HG03460 (cell line): ENCODE measurements at regions not wholly inside any gene's neighbourhood (a gene's known extent, or its start where the extent isn't known, plus 50 kb on each side); places are given as distances from the start of the nearest gene placed in this dataset.

Experiments
- ATAC-seq: cut with Tn5 transposase; IDR thresholded peaks from one replicate; pipeline ENCODE4 v1.9.1; 2021; ENCODE audit not compliant: unreplicated experiment

DNA sequence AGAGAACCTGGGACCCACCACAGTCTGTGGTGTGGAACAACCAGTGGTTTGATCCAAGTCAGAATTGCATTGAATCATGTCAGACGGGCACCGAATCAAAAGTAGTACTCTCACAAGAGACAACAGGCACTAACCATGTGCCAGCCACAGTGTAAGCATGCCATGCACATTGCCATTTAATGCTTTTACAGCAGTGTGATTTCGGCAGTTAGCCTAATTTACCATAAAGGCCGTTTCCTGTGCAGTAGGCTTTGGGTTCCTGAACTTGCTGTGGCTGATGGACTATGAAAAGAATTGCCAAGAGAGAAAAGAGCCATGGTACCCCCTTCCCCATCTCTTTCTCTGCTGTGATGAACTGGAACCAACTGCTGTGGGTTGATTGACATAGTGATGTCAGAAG, 540.6 kb downstream of the EBF1 start:
- no peak for ATAC-seq

DNA sequence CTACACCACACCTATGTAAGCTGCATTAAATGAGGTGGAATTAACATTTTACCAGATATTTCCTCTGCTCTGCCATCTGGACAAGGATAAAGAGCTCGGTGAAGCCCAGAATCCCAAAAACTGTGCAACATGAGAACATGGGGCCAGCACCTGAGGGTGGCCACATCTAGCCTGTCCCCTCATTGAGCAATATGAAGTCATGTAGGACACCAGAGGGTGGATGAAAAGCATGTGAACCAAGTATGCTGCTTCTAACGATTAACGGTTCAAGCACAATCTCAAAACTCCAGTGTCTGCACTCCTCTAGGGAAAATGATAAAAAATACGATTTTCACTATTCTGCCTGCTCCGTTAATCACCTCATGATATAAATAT, 545.8 kb downstream of the EBF1 start:
- no peak for ATAC-seq

DNA sequence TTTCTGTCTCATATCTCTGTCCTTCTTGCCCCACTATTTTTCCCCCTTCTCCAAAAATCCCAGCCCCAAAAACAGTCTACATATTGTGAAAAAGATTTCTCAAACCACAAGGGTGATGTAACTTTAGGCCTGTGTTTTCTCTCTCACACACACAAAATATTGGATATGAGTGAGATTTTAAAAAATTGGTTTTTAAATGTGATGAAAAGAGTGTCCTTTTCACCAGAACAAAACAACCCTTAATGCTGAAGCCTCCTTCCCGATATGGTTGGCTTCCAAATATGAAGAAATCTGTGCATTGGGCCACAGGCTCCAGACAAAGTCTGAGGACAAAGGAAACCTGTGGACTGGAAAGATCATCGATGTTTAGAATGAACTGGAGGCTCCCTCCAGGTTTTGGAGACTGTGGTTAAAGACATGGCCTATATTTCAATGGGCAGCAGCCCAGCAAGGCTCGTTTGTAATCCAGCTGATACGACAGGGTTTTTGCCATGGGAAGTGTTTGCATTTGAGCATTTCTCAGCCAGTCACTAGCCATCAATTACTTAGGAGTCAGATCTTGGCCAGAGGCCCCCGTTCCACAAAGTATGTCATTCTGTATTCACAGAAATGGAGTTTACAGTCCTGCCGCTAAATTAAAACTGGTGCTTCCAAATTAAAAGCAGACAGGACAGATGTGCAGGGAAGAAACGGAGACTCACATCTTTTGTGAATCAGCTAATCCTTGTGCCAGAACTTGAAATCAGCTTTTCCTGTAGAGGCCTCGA, 546.3 kb downstream of the EBF1 start:
- ATAC-seq: no peak

DNA sequence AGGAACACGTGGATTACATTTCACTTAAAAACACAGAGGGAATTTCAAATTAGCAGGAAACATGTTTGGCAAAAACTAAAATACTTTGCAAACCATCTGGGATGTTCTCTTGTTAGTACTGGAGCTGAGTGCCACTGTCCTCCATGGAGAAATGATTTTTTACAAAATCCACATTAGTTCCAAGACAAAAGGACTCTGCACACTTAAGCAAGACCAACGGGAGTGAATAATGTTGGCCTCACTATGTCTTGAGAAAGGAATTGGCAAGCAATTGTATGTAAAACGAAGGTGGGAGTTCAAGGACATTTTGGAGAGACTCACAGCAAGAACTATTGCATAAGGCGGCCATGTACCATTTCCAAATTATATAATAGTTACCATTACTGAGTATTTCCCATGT, 547.5 kb downstream of the EBF1 start:
- ATAC-seq: no peak

DNA sequence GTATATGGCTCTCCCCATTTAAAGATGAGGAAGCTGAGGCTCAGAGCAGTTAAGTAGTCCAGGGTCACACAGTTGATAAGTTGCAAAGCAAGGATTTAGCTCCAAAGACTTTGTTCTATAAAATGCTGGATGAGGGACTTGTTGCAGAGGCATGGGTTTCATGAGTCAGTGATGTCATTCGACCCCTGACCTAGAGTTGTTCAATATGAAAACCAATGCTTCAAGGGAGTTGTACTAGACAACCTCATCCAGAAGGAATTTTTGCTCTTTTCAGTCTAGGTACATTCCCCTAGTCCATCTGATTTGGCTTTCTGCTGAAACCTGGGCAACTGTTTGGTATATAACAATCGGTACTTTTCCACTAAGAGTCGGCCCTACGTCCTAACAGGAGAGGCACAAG, 550.4 kb downstream of the EBF1 start:
- ATAC-seq: no peak

DNA sequence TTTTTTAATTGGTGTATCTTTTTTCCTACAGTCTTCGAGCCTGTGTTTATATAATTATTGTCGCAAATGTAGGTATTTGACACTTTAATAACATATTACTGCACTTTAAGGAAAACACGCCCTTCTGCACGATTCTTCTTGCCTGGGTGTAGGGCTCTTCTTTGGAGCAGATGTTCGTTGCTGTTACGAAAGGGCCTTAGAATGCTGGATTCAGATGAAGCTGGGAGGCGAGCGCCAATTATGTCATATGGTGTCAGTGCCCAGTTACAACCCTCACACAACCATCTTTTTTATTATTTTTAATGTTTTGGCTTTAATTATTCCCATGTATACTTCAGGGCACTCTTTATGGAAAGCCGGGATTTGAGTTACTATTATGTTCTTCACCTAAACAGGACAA, 553.0 kb downstream of the EBF1 start:
- ATAC-seq: no peak

DNA sequence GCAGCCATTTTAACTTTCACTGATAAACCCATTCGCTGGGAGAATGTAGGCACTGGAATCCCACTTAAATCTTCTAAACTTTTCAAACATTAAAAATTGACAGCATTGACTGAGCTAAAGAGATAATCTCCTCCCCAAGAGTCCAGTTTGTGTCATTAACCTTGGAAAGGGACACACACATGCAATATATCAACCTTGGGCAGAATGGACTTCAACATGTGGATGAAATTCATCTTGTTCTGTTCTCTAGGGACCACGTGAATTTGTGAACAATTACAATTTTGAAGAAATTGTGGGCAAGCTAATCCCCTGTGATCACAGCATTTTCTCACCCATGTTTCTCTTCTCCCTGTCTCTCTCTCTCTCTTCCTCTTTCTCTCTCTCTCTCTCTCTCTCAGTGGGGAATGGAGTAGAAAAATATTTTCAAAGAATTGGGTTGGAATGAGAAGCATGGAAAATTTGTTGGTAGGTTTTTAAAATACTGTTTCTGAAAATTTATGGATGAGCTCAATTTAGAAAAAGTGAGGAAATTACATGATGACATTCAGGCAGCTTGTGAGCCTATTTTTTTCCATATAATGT, 553.7 kb downstream of the EBF1 start:
- ATAC-seq: no peak

DNA sequence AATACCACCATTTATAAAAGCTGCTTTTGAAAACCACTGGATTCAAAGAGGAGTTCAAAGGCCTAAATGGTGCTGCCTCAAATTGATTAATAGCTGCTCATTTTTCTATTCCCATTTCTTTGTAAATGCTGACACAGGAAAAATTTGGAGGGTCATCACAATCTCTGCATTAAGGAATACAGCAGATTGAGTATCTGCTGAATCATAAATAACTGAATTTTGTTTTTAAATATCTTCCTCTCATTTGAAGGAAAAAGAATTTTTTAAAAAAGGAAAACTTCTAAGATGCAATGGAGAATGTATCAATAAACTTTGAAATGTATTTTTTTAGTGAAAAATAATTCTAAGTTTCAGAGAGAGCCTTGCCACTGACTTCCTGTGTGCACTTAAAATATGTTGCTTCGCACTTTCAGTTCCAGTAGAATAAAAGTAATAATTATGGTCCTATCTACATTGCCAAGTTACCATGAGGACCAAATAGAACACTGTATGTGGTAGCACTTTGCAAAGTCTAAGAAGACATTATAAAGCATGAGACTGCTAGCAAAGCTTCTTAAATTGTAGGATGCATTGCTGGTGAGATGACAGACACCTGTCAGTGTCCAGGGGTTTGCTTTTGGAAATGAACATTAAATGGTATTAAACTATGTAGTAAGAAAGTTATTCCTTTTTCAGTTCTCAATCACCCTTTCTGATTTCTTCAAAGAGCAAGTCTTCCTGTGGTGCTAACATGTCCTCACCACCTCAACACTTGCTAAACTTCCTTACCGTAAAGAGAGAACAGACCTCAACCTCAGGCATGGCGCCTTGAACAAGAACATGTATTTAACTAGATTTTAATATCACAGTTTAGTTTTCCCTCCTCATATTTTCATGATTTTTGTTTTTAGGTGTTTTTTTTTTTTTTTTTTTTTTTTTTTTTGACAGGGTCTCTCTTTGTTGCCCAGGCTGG, 555.1 kb downstream of the EBF1 start:
- no peak for ATAC-seq

DNA sequence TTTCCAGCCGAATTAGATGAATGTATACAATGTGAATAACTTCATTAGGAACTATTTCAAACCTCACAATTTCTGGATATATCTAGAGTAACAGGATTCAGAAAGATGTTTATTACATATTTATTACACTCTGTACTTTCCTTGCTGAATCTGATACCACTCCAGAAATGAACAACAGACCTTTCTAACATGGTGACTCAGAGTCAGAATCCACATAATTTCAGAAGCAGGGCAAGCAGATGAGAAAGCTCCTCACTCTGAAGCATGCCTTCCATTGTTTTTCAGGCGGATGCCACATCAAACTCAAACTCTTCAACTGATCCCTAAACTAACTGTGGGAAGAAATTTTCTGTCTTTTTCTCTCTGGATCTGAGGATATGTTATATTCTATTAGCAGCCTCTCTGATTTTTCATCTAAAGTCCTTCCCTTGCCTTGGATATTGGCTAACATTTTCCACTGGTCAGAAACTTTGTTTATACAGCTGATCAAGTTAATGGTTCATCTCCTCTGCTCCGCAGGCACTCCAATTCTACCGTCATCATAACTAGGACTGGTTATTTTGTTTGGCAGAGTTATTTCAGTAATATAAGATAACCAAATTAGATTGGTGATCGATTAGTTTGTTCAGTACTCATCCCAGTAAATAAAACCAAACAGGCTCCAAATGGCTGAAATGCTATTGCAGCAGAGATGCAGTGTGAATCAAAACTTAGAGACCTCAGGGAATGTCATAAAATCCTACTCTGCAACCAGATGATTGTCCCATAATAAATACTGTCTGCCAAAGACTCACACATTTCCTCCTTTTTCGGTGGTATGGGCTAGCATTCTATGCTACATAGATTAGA, 556.0 kb downstream of the EBF1 start:
- no peak for ATAC-seq

DNA sequence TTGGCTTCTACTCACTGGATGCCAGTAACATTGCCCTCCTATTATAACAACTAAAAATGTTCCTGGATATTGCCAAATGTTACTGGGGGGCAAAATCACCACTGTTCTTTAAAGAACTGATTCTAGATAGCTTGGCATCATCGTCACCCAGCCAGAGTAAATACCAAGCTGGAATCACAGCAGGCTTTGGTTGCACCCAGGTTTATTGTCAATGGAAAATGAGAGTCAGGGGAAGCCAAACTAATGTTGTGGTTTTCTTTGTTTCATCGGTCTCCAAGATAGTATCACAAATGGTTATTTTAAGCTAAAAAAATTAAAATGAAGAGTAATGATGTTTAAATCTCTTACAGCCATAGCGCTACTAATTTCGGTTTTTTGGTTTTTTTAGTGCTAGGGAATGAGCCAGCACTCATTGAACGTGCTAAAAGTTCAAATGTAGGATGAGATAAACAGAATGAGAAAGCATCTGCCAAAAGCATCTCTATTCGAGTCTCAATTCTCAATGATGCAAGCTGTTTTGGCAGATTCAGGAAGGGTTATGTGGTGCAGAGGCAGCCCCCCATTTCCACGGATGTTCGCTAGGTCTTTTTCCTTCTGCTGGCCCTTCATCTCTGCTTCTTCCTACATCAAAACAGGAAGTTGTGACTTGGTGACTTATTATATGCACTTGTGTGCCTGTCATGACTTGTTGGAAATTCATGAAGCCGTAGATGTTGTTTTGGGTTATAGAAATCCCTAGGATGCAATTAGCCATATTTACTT, 558.0 kb downstream of the EBF1 start:
- ATAC-seq: no peak

DNA sequence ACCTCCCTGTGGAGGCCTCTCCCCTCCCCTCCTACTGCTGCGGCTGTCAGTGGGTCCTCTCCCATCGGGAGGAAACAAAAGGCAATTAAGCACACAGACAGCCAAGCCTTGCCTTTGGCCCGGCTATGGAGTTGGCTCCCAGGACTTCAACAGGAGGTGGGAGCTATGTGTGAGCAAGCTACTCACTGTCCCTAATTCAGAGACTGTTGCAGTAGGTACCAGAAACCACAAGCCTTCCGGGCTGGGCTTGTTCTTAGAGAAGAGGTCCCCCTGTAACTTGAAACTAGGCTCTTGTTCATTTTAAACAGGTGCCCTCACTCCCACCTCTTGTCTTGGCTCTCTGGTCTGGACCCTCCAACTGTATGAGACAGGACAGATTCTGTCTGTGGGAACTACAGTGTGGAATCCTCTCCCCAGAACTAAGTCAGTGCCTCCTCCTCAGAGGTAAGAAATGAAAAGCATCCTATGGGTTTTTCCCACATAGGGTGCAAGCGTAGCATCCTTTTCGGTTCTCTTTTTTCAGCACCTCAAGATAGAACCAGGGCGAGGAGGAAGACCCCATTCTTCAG, 561.1 kb downstream of the EBF1 start:
- ATAC-seq: peak; percentile 60

DNA sequence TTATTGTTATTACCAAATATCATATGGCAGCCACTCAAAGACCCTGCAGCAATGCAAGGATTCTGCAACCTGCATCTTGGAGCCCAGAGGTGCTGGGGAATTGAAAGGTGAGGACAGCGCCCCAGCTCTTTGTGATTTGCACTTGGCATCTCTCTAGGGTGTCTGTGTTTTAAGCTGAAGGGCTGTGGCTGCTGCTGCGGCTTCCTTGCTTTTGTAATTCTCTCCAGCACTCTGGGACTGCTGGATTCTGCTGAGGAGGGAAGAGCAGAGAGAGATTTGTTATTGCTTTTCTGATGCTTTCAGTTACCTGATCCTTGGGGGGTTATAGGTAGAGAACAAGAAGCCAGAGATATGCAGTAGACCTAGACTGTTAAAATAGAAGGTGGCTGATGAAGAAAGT, 562.4 kb downstream of the EBF1 start:
- no peak for ATAC-seq

DNA sequence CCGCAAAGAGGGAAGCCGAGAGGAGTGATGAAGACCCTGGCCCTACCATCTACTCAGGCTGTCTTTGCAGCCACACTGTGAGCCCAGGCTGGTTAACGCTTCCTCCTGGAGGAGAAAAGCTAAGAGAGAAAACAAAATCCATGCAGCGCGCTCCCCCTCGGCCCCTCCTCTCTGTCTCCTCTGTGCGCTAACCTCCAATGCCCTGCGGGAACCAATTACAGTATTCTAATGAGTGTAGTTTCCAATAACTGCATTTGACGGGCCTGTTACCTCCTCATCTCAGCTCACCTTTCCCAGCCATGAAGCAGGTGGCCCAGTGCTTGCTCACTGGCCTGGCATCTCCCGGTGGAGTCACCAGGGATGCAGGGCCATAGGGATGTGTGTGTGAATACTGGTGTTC, 565.5 kb downstream of the EBF1 start:
- ATAC-seq: no peak

DNA sequence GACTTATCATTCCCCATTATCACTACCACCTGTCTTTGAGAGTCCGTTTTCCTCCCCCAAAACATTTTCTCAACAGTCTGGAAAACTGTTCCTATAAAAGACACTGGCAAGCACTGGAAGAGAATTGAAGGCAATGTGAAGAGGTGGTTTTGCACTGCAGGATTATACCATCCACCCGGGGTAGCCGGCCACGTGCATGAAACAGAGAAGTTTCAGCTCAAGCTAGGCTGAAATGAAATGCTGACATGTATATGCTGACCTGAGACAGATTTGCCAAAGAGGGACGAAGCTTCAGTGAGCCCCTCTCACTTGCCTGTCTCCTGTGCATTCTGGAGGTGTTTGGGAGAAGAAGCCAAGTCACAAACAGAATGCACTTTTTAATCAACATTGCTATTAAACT, 567.0 kb downstream of the EBF1 start:
- no peak for ATAC-seq

DNA sequence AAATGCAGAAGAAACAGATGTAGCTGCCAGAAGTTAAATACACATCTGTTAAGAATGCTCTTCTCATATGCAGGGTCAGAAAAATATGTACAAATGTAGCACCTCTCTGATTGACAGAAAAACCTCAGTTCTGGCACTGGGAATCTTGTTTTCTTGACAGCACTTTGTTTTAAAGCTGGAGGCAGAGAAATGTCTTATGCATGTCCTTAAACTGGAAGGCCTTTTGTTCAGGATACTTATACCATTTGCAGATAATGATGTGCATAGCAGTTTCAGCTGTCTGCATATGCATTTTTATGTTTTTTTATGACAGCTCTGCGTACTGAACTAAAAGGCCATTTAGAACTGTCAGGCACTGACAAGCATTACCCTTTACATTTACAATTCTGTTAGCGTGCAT, 567.9 kb downstream of the EBF1 start:
- ATAC-seq: no peak

DNA sequence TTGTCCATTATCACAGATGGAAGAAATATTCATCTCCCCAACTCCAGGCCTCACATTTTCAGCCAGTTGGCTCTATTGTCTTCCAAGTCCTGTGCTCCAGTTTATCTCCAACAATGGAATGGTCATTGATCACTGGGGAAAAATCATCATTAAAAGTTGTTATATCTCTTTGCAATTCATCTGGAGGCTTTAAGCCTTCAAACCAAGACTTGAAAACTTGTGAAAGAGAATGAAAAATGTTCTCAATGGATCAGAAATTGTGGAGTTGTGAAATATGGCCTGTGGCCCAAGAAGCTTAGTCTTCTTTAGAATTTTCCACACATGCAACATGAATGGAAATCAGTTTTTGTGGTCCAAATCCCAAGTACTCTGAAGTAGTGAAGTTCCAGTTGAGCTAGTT, 569.6 kb downstream of the EBF1 start:
- no peak for ATAC-seq

DNA sequence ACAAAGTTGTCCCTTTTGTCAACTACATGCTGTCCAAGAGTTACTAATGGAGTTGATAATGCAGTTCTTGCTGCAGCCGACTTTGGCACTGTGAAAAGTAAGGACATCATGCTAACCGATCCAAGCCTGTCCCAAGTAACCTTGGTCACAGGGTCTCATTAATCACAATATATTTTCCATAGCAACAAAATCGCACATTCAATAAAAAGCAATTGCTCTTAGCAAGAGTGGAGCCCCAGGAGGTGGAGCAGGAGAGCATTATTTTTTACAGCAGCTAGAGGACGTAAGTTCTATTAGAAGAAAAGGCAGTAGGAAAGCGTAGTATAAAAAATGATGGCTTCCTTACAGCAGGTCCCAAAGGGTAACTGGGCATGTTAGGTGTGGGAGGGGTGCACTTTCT, 570.3 kb downstream of the EBF1 start:
- ATAC-seq: no peak

DNA sequence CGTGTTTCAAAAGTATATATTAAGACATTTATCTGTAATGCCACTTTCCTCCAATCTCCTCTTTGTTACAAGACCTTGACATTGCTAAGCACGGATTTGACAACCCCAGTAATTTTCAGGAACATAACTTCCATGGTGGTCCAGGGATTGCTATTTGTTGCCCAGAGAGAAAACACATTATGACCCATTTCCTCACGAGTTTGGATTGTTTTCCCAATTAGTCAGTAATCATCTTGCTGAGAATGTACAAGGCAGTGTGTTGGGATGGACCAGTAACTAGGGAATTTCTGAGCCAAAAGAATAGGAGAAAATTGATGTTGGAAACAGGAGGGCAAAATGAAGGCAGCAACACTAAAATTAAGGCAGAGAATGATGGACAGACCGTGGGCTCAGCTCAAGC, 574.1 kb downstream of the EBF1 start:
- no peak for ATAC-seq

DNA sequence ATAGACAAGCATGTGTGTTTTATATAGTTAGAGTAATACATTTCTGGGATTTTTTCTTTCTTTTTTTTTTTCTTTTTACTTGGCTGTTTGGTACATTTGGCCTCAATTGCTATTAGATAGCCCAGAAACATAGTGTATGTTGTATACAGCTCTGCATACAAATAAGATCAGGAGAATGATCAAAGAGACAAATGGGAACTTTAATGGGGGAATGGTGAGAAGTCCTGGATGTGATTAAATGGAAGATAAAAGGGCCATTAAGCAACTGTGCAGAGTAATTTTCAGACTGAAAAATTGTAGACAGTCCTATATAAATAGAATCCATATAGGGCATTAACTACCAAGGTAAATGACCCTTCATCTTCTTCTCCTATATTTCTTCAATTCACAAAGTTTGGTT, 575.6 kb downstream of the EBF1 start:
- no peak for ATAC-seq

DNA sequence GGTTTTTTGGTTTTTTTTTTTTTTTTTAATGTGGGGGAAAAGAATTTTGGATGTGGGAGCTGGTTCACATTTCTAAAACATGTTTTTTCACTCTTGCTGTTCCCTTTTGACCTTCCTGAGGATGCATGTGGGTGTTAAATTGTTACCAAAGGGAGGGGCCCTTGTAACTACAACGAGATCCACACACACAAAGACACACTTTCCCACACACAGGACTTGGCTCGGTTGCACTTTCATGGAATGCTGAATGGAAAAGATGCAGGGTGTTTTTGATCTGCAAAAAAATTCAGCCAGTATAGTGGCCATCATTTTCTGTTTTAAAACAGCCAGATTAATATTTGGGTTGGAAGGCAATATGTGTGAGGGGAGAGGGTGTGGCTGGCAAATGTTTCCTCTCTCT, 576.9 kb downstream of the EBF1 start:
- ATAC-seq: no peak
